Immature natural killer cell (primary cell): ENCODE measurements at regions not wholly inside any gene's neighbourhood (a gene's known extent, or its start where the extent isn't known, plus 50 kb on each side); places are given as distances from the start of the nearest gene placed in this dataset.

Experiments
- DNase-seq, 3 donors: peaks; one replicate each; pipeline ENCODE4 v3.0.0; 2022; ENCODE audit warnings: mixed read lengths in 1 of 3
- H3K27ac Mint-ChIP-seq, 6 donors: one replicate each; pipeline ENCODE4 v1.8.0; 2020; ENCODE audit warnings: mixed read lengths in 6 of 6, mild to moderate bottlenecking in 5 of 6, inconsistent platforms in 4 of 6, moderate library complexity in 3 of 6
- H3K27me3 Mint-ChIP-seq, 3 donors: one replicate each; pipeline ENCODE4 v1.8.0; 2020 to 2021; ENCODE audit warnings: low read depth in 3 of 3, mild to moderate bottlenecking in 3 of 3, mixed read lengths in 3 of 3, moderate library complexity in 3 of 3, inconsistent platforms in 1 of 3
- H3K36me3 Mint-ChIP-seq, 3 donors: one replicate each; pipeline ENCODE4 v1.8.0; 2020; ENCODE audit warnings: mixed read lengths in 3 of 3, inconsistent platforms in 2 of 3, mild to moderate bottlenecking in 2 of 3
- H3K4me1 Mint-ChIP-seq, 2 donors: one replicate each; pipeline ENCODE4 v1.8.0; 2020; ENCODE audit warnings: inconsistent platforms in 2 of 2, mild to moderate bottlenecking in 2 of 2, mixed read lengths in 2 of 2, moderate library complexity in 1 of 2
- H3K4me3 Mint-ChIP-seq, 5 donors: one replicate each; pipeline ENCODE4 v1.8.0; 2020; ENCODE audit warnings: mild to moderate bottlenecking in 5 of 5, mixed read lengths in 5 of 5, inconsistent platforms in 3 of 5, moderate library complexity in 3 of 5
- H3K9me3 Mint-ChIP-seq, 6 donors: one replicate each; pipeline ENCODE4 v1.8.0; 2020; ENCODE audit warnings: mild to moderate bottlenecking in 6 of 6, mixed read lengths in 6 of 6, inconsistent platforms in 4 of 6, moderate library complexity in 3 of 6

DNA sequence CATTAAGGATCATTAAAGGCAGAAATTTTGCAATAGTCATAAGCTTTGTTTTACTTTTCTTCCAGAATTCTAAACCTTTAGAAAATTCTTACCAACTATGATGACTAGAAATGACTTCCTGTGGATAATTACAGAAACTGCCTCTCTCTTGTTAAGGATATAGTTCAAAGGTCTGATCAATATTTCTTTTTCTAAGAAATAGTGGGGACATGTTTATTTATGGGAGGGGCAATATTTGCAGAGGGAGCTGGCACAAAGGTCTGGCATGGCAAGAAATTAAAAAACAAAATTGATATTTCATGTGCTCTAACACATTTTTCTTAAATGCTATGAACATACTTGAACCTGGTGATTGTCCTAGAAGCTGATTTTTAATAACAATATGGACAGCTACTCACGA is 448.9 kb downstream of the KCTD8 start:
- Mint-ChIP-seq H3K27me3 (no peaks in the 10 kb centered on the region), H3K27ac (no peak overlapping the region), H3K36me3 (no peaks in the 10 kb centered on the region), H3K9me3 (peaks cover 10 to 27% (median 14%) of the 10 kb centered on the region in 6 donors), H3K4me1 (no peaks in the 10 kb centered on the region), H3K4me3 (no peak overlapping the region)
- no peak for DNase-seq

DNA sequence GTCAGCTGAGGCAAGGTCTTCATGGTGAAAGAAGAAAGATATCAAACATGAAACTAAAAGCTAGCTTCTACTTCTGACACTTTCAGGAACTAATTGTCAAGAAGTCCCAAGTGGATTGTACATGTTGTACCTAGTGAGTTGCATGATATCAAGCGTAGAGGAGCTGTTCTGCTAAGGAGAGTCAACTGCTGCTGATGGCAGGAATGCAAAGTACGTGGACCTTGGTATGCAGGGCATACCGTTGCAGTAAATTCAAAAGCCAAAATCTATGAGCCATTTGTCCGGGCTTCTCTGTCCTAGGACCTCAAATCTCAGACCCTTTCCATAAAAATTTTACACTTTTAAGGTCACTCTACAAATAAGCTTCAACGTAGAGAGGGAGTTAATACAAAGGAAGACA is 446.2 kb downstream of the KCTD8 start:
- Mint-ChIP-seq H3K4me1 (no peaks in the 10 kb centered on the region), H3K27ac (no peak overlapping the region), H3K27me3 (no peaks in the 10 kb centered on the region), H3K36me3 (no peaks in the 10 kb centered on the region), H3K4me3 (no peak overlapping the region), H3K9me3 (peaks cover 6 to 21% (median 12%) of the 10 kb centered on the region in 6 donors)
- no peak for DNase-seq

DNA sequence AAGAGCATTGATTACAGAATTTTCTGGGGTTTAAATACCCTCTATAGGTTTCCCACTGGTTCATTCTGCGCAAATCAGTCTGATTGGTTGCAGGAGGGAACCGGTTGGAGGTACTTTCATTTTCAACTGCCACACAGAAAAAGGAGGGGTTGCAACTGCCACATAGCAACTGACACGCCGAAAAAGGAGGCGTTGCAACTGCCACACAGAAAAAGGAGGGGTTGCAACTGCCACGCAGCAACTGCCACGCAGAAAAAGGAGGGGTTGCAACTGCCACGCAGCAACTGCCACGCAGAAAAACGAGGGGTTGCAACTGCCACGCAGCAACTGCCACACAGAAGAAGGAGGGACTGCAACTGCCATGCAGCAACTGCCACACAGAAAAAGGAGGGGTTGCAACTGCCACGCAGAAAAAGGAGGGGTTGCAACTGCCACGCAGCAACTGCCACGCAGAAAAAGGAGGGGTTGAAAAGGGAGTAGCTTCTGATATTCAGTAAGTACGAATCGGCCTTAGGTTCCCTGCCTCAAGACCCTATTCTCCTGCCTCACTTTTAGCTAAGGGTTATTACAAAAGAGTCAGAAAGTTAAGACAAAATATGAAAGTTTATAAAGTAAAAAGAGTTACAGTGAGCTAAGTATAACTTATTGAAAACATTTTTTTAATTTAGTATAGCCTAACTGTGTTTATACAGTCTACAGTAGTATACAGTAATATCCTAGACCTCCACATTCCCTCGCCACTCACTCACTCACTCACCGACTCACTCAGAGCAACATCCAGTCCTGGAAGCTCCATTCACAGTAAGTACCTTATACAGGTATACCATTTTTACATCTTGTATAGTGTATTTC is 431.8 kb downstream of the KCTD8 start:
- Mint-ChIP-seq H3K27me3 (peaks cover 1 to 3% (median 2%) of the 10 kb centered on the region in 3 donors), H3K4me3 (no peak overlapping the region), H3K4me1 (no peaks in the 10 kb centered on the region), H3K36me3 (peaks cover 0 to 4% (median 0%) of the 10 kb centered on the region in 3 donors), H3K27ac (no peak overlapping the region), H3K9me3 (peaks cover 8 to 36% (median 18%) of the 10 kb centered on the region in 6 donors)
- DNase-seq: no peak

DNA sequence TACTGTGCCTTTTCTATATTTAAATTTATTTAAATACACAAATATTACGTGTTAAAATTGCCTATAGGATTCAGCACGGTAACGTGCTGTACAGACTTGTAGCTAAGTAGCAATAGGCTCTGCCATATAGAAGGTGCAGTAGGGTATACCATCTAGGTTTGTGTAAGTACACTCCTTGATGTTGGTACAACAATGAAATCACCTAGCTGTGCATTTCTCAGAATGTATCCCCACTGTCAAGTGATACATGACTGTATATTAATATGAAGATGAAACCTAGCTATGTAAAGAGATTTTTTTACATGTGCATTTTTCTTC is 431.2 kb downstream of the KCTD8 start:
- DNase-seq: no peak
- no peak overlapping the region for H3K27ac Mint-ChIP-seq
- H3K27me3 Mint-ChIP-seq: peaks cover 1 to 3% (median 2%) of the 10 kb centered on the region in 3 donors
- no peaks in the 10 kb centered on the region for H3K4me1 Mint-ChIP-seq
- H3K36me3 Mint-ChIP-seq: peaks cover 0 to 4% (median 0%) of the 10 kb centered on the region in 3 donors
- H3K9me3 Mint-ChIP-seq: peaks cover 8 to 40% (median 20%) of the 10 kb centered on the region in 6 donors
- no peak overlapping the region for H3K4me3 Mint-ChIP-seq

DNA sequence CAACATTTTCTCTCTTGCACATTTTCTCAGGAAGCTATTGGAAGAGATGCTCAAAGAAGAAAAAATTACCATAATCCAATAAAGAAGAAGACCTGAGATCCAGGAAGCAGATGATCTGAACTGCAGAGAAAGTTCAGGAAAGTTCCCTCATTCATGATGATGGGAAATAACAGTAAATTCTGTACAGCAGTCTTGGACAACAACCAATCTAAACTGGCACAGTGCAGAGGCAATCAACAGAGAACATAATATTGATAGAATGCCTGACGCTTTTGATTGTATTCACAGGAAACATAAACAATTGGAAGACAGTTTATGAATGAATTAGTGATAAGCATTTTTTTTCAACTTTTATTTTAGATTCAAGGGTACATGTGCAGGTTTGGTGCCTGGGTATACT is 428.9 kb downstream of the KCTD8 start:
- Mint-ChIP-seq H3K36me3 (no peaks in the 10 kb centered on the region), H3K27me3 (peaks cover 0 to 1% (median 0%) of the 10 kb centered on the region in 3 donors), H3K9me3 (peaks cover 4 to 43% (median 22%) of the 10 kb centered on the region in 6 donors), H3K4me3 (no peak overlapping the region), H3K27ac (no peak overlapping the region), H3K4me1 (no peaks in the 10 kb centered on the region)
- DNase-seq: no peak

DNA sequence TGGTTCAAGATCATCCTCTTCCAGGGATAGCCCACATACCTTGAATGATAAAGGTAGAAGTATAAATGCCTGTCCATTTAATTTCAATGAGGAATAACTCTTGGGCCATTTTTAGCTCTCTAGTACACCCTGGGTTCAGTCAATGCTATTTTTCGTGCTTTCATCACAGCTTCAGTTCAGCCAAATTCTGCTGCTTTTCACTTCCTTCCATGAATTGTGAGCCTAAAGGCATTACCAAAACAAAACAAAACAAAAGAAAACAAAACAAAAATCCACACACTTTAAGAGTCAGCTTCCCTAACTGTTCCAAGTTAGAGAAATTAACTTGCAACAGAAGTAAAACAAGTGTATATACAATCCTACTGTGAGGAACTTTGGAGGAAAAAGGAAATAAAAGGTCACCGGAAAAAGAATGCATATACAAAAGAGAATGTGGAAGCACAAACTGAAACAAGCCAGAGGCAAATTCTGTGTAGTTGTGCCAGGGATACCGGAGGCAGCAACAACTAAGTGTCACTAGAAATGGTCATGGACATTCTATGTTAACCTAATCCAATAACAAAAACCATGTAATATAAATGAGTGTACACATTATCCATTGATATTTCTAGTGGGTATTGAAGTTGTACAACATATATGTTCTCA is 423.1 kb downstream of the KCTD8 start:
- no peak overlapping the region for H3K27ac Mint-ChIP-seq
- no peaks in the 10 kb centered on the region for H3K27me3 Mint-ChIP-seq
- no peak for DNase-seq
- H3K9me3 Mint-ChIP-seq: peaks cover 0 to 35% (median 23%) of the 10 kb centered on the region in 6 donors
- H3K36me3 Mint-ChIP-seq: no peaks in the 10 kb centered on the region
- no peaks in the 10 kb centered on the region for H3K4me1 Mint-ChIP-seq
- no peak overlapping the region for H3K4me3 Mint-ChIP-seq

DNA sequence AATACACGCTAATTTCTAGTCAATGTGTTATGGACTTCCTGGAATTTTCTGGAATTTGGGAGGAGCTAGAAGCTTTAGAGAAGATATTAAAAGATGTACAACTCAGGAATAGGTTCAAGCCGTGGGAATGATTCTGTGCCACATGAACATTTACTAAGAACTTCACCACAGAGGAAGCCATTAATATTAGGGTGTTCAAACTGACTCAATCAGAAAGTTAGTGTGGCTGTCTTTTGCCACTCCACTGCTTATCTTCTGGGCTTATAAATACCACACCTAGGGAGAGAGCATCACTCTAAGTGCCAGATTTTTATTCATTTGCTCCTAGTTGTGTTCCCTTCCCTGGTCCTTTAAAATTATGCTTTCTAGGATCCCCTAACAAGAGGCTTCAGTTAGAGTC is 409.8 kb downstream of the KCTD8 start:
- H3K27me3 Mint-ChIP-seq: peaks cover 0 to 3% (median 0%) of the 10 kb centered on the region in 3 donors
- peaks cover 14 to 62% (median 27%) of the 10 kb centered on the region in 6 donors for H3K9me3 Mint-ChIP-seq
- no peaks in the 10 kb centered on the region for H3K36me3 Mint-ChIP-seq
- no peak for DNase-seq
- H3K4me1 Mint-ChIP-seq: no peaks in the 10 kb centered on the region
- no peak overlapping the region for H3K4me3 Mint-ChIP-seq
- no peak overlapping the region for H3K27ac Mint-ChIP-seq

DNA sequence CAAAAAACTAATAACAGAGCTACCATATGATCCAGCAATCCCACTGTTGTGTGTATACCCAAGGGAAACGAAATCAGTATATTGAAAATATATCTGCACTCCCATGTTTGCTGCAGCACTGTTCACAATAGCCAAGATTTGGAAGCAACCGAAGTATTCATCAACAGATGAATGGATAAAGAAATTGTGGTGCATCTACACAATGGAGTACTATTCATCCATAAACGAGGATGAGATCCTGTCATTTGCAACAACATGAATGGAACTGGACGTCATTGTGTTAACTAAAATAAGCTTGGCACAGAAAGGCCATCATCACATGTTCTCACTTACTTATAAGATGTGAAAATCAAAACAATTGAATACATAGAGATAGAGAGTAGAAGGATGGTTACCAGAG is 402.1 kb downstream of the KCTD8 start:
- H3K36me3 Mint-ChIP-seq: no peaks in the 10 kb centered on the region
- peaks cover 11 to 39% (median 27%) of the 10 kb centered on the region in 6 donors for H3K9me3 Mint-ChIP-seq
- no peak overlapping the region for H3K27ac Mint-ChIP-seq
- no peak overlapping the region for H3K4me3 Mint-ChIP-seq
- H3K27me3 Mint-ChIP-seq: peaks cover 0 to under 1% (median 0%) of the 10 kb centered on the region in 3 donors
- DNase-seq: no peak
- H3K4me1 Mint-ChIP-seq: no peaks in the 10 kb centered on the region

DNA sequence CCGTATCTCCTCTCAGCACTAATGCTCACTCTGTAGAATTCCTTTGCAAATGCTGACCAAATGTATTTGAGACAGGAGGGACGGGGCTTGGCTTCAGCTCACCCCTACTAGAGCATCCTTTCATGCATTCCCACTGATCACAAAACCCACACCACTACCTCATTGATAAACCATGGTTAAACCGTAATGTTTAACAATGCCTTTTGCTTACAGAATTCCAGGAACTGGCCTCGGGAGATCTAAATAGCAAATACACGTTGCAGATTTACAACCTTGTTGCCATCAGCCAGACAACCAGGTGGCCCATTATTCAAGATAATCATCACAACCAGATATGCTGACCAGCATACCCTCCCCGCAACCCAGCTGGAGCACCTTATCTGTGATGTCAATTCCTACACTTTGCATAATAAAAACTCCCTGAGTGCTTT is 391.9 kb downstream of the KCTD8 start:
- DNase-seq: no peak
- Mint-ChIP-seq H3K36me3 (no peaks in the 10 kb centered on the region), H3K27ac (no peak overlapping the region), H3K9me3 (peaks cover 9 to 40% (median 22%) of the 10 kb centered on the region in 6 donors), H3K4me3 (no peak overlapping the region), H3K4me1 (no peaks in the 10 kb centered on the region), H3K27me3 (no peaks in the 10 kb centered on the region)

DNA sequence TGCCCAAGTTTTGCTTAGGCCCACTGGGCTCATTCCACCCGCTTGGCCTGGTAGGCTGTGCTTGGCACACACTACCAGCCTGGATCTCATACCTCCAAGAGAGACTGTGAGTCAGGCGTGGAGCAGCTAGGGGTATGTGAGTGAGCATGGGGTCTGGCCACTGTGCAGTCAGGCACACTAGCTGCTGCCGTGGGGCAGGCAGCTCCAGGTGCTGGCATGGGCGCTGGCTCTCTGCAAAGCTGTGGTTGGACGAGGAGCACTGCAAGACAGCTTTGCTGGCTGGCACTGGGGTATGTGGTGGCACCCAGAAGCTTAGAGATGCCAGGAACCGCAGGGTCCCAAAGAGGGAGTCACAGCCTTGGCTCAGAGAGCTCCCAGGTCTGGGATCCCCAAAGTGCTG is 377.8 kb downstream of the KCTD8 start:
- H3K4me3 Mint-ChIP-seq: no peak overlapping the region
- no peaks in the 10 kb centered on the region for H3K36me3 Mint-ChIP-seq
- H3K27ac Mint-ChIP-seq: no peak overlapping the region
- H3K27me3 Mint-ChIP-seq: peaks cover 0 to 1% (median 0%) of the 10 kb centered on the region in 3 donors
- peaks cover 3 to 22% (median 16%) of the 10 kb centered on the region in 6 donors for H3K9me3 Mint-ChIP-seq
- no peaks in the 10 kb centered on the region for H3K4me1 Mint-ChIP-seq
- no peak for DNase-seq

DNA sequence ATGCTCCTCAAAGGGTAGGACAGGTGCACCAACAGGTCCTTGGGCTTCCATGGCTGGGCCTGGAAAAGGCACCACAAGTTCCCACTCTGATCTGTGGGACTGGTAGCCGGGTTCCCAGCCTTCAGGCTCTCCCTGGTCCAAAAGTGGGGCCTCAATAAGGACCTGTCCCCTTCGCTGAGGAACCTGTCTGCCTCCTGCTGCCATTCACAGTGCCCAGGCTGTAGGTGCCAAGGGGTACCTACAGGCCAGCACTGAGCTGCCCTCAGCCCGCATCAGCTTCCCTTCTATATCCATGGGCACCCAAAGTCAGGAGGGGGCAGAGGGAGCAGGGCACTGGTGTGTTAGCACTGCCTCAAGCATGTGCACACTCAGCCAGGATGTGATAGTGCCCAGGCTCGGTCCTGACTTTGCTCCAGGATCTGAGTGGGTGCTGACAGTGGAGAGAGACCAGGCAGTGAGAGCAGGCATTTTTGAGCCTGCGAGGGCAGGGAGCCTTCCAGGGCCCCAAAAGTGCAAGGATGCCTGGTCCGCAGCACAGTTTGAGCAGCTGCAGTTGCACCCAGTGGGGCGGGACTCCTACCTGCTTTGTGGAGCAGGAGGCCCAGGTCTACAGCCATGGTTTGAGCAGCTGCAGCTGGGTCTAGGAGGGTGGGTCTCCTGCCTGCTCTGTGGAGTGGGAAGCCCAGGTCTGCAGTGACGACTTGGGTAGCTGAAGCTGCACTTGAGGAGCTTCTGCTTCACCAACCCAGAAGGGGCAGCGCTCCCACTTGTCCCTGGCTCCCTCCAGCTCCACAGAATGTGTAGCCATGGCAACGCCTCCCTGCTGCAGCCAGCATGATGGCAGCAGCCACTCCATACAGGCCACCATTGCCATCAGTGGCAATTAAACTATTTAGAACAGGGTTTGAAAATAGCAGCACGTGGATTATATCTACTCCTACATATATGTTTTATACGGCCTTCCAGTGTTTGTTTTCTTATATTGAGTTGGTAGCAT is 376.4 kb downstream of the KCTD8 start:
- no peaks in the 10 kb centered on the region for H3K4me1 Mint-ChIP-seq
- H3K4me3 Mint-ChIP-seq: no peak overlapping the region
- H3K9me3 Mint-ChIP-seq: peaks cover 3 to 22% (median 16%) of the 10 kb centered on the region in 6 donors
- H3K27me3 Mint-ChIP-seq: peaks cover 0 to 1% (median 0%) of the 10 kb centered on the region in 3 donors
- no peak overlapping the region for H3K27ac Mint-ChIP-seq
- no peaks in the 10 kb centered on the region for H3K36me3 Mint-ChIP-seq
- DNase-seq: no peak

DNA sequence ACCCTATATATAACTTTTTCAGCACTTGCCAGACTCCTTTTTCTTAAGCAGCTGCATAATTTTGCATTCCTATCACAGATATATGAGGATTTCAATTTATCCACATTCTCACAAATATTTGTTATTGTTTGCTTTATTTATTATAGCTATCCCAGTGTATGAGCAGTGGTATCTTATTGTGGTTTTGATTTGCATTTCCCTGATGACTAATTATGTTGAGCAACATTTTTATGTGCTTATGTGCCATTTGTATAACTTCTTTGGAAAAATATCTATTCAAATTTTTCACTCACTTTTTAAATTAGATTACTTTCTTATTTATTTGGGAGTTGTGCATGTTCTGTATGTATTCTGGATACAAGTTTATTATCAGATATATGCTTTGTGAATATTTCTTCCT is 361.9 kb downstream of the KCTD8 start:
- Mint-ChIP-seq H3K36me3 (peaks cover 0 to 4% (median 0%) of the 10 kb centered on the region in 3 donors), H3K4me1 (no peaks in the 10 kb centered on the region), H3K27me3 (peaks cover 0 to 2% (median 0%) of the 10 kb centered on the region in 3 donors), H3K9me3 (peaks cover 9 to 33% (median 27%) of the 10 kb centered on the region in 6 donors), H3K4me3 (no peak overlapping the region), H3K27ac (no peak overlapping the region)
- no peak for DNase-seq

DNA sequence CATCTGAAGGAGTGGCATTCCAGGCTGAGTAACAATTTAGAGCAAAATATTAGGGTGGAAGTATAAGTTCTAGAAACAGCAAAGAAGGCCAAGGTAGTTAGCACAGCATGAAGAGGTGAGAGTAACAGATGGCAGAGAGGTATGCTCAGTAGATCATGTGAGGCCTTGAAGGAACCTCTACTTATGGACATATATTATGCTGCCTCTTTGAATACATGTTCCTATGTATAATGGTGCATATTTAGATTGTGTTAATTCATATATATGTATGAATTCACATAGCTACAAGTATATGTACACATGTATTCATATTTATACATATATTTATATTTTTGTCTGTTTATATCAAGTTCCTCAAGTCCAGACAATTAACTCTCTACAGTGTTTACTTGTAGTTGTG is 355.2 kb downstream of the KCTD8 start:
- Mint-ChIP-seq H3K9me3 (peaks cover 5 to 25% (median 15%) of the 10 kb centered on the region in 6 donors), H3K4me3 (no peak overlapping the region), H3K27ac (no peak overlapping the region), H3K4me1 (no peaks in the 10 kb centered on the region), H3K36me3 (no peaks in the 10 kb centered on the region), H3K27me3 (no peaks in the 10 kb centered on the region)
- DNase-seq: no peak
